ENCODE measurements at regions not wholly inside any gene's neighbourhood (a gene's known extent, or its start where the extent isn't known, plus 50 kb on each side); places are given as distances from the start of the nearest gene placed in this dataset.

- TF ChIP-seq CTCF (IDR thresholded peaks at IDR 0.05) (no peak), POLR2A (IDR thresholded peaks at IDR 0.05) (no peak)
Measured at GRCh38 chr10:27364028-27364427, 123.4 kb upstream of the ACBD5 start.
